CD4-positive, alpha-beta T cell treated with Interleukin-15 for 4 hours (primary cell): ENCODE measurements at regions not wholly inside any gene's neighbourhood (a gene's known extent, or its start where the extent isn't known, plus 50 kb on each side); places are given as distances from the start of the nearest gene placed in this dataset.
"Not testable (repeated sequence)": the region's sequence is repeated elsewhere in the genome, so short reads cannot be mapped to it uniquely, and the experiment has no call there.

Source experiments
- DNase-seq: peaks from one replicate; pipeline ENCODE4 v3.0.0-alpha.2; 2020; ENCODE audit warnings: low spot score

DNA sequence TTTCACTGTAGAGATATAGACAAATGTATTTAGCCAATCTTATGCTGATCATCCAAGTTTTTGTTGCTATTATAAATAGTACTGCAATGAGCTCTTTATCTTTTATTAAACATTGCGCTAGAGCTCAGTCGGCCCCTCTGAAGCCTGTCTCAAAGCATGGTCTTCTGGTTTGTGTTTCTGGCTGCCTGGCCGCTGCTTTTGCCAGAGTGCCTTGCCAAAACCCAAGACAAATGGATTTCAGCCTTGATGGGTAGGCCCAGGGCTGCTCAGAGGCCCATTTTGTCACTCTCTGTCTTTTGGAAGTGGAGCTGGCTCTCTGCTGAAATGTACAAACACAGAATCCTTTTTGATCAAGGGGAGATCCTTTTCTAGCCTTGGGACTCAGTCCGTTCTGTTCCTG is 102.9 kb upstream of the KCNG1 start:
- DNase-seq: no peak

DNA sequence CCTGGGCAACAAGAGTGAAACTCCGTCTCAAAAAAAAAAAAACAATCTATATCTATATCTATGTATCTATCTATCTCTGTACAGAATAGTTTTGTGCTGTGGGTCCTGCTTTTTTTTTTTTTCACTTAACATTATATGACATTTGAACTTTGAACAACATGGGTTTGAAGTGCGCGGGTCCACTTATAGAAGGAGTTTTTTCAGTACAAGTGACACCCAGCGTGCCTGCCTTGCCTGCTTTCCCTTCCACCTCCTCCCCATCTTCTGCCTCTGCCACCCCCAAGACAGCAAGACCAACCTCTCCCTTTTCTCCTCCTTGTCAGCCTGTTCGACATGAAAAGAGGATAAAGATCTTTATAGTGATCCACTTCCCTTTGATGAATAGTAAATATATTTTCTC is 102.2 kb upstream of the KCNG1 start:
- DNase-seq: no peak

GRCh38 chr20:51123887-51124286 is 101.0 kb upstream of the KCNG1 start:
- not testable (repeated sequence) for DNase-seq

DNA sequence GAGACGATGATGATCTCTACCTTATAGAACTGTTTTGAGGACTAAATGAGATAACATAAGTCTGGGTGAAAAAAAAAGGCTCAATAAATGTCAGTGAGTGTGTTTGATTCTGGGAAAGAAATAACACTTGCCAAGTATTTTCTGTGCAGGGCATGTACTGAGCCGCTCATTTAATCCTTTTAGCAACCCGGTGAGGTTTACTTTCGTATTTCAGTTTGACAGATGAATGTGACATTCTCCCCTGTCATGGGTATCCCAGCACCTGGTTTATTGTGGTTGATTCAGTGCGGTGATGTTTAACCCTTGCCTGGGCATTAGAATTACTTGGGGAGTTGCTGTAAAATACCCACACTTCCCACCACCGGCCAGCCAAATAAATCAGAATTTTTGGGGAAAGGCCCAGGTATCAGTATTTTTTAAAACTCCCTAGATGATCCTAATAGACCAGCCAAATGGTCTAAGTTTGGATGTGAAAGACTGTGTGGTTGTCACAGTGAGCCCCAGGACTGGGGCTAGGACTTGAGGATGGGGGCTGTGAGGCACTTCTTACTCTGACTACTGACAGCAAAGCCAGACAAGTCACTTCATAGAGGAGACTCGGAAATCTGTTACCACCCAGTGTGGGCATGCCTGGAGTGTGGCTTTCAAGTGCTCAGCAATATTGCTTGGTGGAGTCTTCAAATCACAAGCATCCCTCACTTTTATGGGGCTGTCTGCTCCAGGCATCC is 100.2 kb upstream of the KCNG1 start:
- DNase-seq: no peak

GRCh38 chr20:51121901-51122412 is 99.0 kb upstream of the KCNG1 start:
- DNase-seq: no peak

DNA sequence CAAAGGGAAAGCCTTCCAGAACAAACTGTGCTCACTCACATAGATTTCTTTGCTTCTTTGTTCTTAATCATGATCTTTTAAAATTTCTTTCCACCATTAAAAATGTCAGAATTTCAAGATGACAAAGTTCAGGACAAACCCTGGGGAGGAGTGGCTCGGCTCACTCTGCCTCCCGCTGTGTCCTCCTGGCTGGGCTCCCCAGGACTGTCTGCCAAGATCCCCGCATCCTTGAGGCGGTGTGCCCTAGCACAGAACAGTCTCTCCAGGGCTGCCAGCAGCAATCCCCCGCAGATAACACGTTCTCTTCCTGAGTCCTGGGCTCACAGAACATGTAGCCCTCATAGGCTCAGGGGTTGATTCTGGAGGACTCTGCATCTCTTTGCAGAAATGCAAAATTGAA is 98.4 kb upstream of the KCNG1 start:
- no peak for DNase-seq

DNA sequence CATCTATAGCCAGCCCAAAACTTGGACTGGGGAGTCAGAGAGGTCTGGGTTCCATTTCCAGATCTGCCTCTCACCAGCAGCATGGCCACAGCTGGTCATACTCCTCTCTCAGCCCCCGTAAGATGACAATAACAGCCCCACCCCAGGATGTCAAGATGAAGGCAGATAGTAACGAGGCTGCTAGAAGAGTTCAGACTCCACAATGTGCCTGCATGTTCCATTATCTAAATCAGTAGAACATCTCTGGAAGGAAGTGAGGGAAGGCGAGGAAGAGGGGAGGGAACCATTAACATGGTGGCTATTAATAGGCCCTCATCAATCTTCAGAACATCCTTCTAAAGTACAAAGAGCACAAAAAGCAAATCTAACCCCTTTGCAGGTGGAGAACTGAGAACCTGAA is 98.0 kb upstream of the KCNG1 start:
- no peak for DNase-seq

GRCh38 chr20:51120438-51120837 is 97.5 kb upstream of the KCNG1 start:
- DNase-seq: no peak

GRCh38 chr20:51119914-51120313 is 97.0 kb upstream of the KCNG1 start:
- no peak for DNase-seq

DNA sequence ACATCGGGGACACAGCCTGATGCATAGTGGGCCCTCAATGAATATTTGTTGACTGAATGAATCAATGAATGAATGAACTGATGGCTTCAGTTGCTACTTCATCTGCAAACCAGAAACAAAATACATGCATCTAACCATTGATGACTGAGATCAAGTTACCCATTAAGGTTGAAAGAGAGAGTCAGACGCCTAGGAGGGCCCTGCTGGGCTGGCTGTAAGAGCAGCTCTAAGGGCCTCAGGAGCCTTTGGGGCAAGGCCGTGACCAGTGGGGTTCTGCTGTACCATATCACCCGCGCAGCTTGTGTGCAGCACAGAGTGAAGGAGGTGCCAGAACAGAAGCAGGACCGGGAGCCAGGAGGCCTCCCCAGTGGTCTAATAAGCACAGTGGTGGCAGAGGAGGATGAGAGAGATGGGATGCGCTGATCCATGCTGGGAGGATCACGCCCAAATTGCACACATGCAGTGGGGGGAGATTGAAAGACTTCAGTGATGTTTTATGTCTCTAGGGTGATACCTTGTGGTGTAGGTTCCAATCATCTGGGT is 96.1 kb upstream of the KCNG1 start:
- DNase-seq: no peak

- DNase-seq: no peak
Observed at GRCh38 chr20:51118216-51118615, 95.3 kb upstream of the KCNG1 start.

GRCh38 chr20:51116765-51117686 is 94.1 kb upstream of the KCNG1 start:
- DNase-seq: no peak

GRCh38 chr20:51111290-51111689 is 88.4 kb upstream of the KCNG1 start:
- DNase-seq: no peak

DNA sequence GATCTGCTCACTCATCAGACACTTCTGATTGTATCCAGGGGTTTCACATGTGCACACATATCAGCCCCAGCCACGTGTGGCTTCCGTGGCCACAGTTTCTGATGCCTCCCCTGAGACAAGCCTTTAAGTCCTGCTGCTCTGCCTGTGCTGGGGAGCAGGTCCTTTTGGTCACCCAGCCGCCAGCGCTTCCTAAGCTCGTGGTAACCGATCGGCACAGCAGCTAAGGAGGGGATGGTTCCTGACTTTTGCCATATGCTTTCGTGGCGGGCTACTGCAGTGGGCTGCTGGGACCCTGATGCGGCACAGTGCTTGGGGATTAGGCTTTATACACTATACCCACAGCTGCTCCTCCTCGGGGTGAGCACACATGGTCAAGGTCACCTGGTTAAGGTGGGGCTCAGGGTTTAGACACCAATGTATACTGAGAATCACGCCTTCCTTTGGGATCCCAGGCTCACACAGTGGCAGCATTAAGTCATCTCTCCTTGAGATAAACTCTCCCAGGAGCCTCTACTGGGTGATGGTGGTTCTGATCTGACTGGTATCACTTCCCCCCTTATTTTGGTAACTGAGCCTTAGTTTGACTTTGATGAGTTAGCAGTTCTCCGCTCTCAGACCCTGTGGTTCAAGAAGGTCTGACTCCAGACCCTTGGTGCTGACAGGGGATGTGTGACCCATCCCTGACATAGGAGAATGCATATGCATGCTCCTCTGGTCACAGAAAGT is 85.9 kb upstream of the KCNG1 start:
- no peak for DNase-seq

GRCh38 chr20:51106011-51106410 is 83.1 kb upstream of the KCNG1 start:
- DNase-seq: no peak

- no peak for DNase-seq
Observed at GRCh38 chr20:51104960-51105920, 82.3 kb upstream of the KCNG1 start.

DNA sequence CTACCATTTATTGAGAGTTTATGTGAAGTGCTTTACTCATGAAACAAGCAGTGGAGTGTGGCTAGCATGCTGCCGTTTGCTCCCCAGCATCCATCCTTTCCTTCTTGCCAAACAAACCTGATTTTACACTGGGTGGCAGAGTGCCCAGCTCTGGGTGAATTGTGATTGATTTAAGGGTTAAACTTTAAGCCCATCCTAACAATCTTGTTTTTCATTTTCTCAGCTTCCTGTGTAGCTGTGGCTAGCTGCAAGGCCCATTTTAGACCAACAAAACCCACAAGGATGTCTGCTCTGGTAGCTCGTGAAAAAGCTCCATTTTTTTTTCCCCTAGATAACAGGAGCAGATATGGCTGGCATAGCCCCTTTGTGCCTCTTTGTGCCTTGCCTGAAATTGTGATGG is 77.7 kb upstream of the KCNG1 start:
- no peak for DNase-seq

- DNase-seq: no peak
Observed at GRCh38 chr20:51098284-51098810, 75.4 kb upstream of the KCNG1 start.

DNA sequence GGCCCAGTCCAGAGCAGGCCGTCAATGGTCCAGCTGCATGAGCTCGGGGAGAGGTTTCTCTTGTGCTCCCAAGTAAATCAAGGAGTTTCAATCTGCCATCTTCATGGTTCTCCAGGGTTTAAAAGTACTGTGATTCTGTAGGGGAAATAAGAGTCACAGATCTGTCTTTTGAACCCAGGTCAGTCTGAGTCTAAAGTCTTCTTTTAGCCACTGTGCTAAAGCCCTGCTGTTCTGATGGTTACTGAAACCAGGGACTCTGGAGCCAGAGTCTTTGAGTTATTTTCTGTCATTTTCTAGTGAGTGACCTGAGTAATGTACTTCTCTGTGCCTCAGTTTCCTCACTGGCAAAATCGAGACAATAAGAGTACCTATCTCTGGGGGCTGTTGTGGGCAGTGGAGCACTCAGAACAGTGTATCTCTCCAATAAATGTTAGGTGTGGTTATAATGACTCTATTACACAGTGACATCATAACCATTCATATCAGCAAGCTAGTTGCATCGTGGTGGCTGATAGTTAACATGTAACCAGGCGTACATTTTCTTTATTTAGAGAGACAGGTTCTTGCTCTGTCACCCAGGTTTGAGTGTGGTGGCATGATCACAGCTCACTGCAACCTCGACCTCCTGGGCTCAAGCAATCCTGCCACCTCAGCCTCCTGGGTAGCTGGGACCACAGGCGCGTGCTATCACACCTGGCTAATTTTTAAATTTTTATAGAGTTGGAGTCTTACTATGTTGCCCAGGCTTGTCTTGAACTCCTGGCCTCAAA is 74.6 kb upstream of the KCNG1 start:
- DNase-seq: no peak
